ENCODE measurements at regions not wholly inside any gene's neighbourhood (a gene's known extent, or its start where the extent isn't known, plus 50 kb on each side); places are given as distances from the start of the nearest gene placed in this dataset.
A peak's percentile ranks its signal among the peaks of the same experiment; 100 is the strongest.

- Histone ChIP-seq H3K27ac (ENCODE audit: low read depth in 1 of 2, low read length in 2 of 2) (peak overlapping the region; percentile 74 to 82), H3K36me3 (ENCODE audit: insufficient read depth, low read length) (peaks cover 27% of the 10 kb centered on the region), H3K4me3 (ENCODE audit: low read length) (peak overlapping the region; percentile 52), H3K9me3 (ENCODE audit: control insufficient read depth in 1 of 2, insufficient read depth in 1 of 2, low read length in 2 of 2) (peaks cover 5 to 24% of the 10 kb centered on the region in 2 experiments), H3K4me1 (ENCODE audit: insufficient read depth, low read length) (peaks cover 50% of the 10 kb centered on the region), H3K27me3 (ENCODE audit: control insufficient read depth in 1 of 2, insufficient read depth in 2 of 2, low read length in 2 of 2) (no peaks in the 10 kb centered on the region)
- CTCF ChIA-PET: interaction anchor here (0.6 to 2.4 kb wide), 7 partner anchors 10 to 100 kb away, joined by 3 to 25 read pairs (median 4); no protein-coding TSS in a partner anchor
- H3K4me1 Mint-ChIP-seq (ENCODE audit: low read depth): peaks cover 59% of the 10 kb centered on the region
- H3K36me3 Mint-ChIP-seq (ENCODE audit: low read depth): peaks cover 60% of the 10 kb centered on the region
- peak overlapping the region; percentile 74 for H3K4me3 Mint-ChIP-seq
- ATAC-seq (ENCODE audit: poor library complexity) (peak; percentile 92), DNase-seq (peak; percentile 78 to 96 (median 86))
- intact Hi-C loops (cut with DNase I, micrococcal nuclease): loop anchor here (1.0 to 5.0 kb wide), 5 partner anchors 13 to 430 kb away; partner anchors contain the start of gene NCOR2 (in 1 of the 2)
- H3K9me3 Mint-ChIP-seq: no peaks in the 10 kb centered on the region
- peak overlapping the region; percentile 91 for H3K27ac Mint-ChIP-seq
- TF ChIP-seq CTCF (IDR thresholded peaks at IDR 0.05): peak; percentile 57
- H3K27me3 Mint-ChIP-seq: no peaks in the 10 kb centered on the region
- POLR2A ChIA-PET: interaction anchor here (1.1 to 3.6 kb wide), 6 partner anchors 9 to 147 kb away, joined by 3 to 21 read pairs (median 4); no protein-coding TSS in a partner anchor
Measured at GRCh38 chr12:124466216-124467128, 100.9 kb downstream of the NCOR2 start.

- intact Hi-C loops (cut with DNase I, micrococcal nuclease): loop anchor here (5.0 kb wide), 3 partner anchors 73 to 102 kb away; partner anchors contain the start of gene NCOR2 (in 1 of the 2)
- H3K4me3 Mint-ChIP-seq: peak overlapping the region; percentile 74
- Histone ChIP-seq H3K4me1 (ENCODE audit: insufficient read depth, low read length) (peaks cover 50% of the 10 kb centered on the region), H3K4me3 (ENCODE audit: low read length) (peak overlapping the region; percentile 52), H3K36me3 (ENCODE audit: insufficient read depth, low read length) (peaks cover 25% of the 10 kb centered on the region), H3K9me3 (ENCODE audit: control insufficient read depth in 1 of 2, insufficient read depth in 1 of 2, low read length in 2 of 2) (peaks cover 5 to 19% of the 10 kb centered on the region in 2 experiments), H3K27me3 (ENCODE audit: control insufficient read depth in 1 of 2, insufficient read depth in 2 of 2, low read length in 2 of 2) (no peaks in the 10 kb centered on the region), H3K27ac (ENCODE audit: low read depth in 1 of 2, low read length in 2 of 2) (peak overlapping the region; percentile 72 to 74)
- peaks cover 59% of the 10 kb centered on the region for H3K4me1 Mint-ChIP-seq (ENCODE audit: low read depth)
- POLR2A ChIA-PET: interaction anchor here (1.1 to 3.6 kb wide), 5 partner anchors 9 to 144 kb away, joined by 3 to 21 read pairs (median 4); no protein-coding TSS in a partner anchor
- H3K9me3 Mint-ChIP-seq: no peaks in the 10 kb centered on the region
- no peak for TF ChIP-seq CTCF (IDR thresholded peaks at IDR 0.05)
- H3K27me3 Mint-ChIP-seq: no peaks in the 10 kb centered on the region
- CTCF ChIA-PET: interaction anchor here (0.6 to 2.4 kb wide), 7 partner anchors 9 to 101 kb away, joined by 3 to 25 read pairs (median 4); no protein-coding TSS in a partner anchor
- H3K27ac Mint-ChIP-seq: peak overlapping the region; percentile 91
- DNase-seq (peak in 1 of 14 experiments; percentile 13), ATAC-seq (ENCODE audit: poor library complexity) (no peak)
- peaks cover 56% of the 10 kb centered on the region for H3K36me3 Mint-ChIP-seq (ENCODE audit: low read depth)
Measured at GRCh38 chr12:124465473-124465872, 101.9 kb downstream of the NCOR2 start.

- intact Hi-C loops (cut with DNase I, micrococcal nuclease): loop anchor here (5.0 kb wide), 3 partner anchors 73 to 102 kb away; partner anchors contain the start of gene NCOR2 (in 1 of the 2)
- Mint-ChIP-seq H3K27me3 (no peaks in the 10 kb centered on the region), H3K36me3 (ENCODE audit: low read depth) (peaks cover 54% of the 10 kb centered on the region), H3K4me3 (peak overlapping the region; percentile 70), H3K4me1 (ENCODE audit: low read depth) (peaks cover 56% of the 10 kb centered on the region), H3K9me3 (no peaks in the 10 kb centered on the region), H3K27ac (peak overlapping the region; percentile 91)
- Histone ChIP-seq H3K27me3 (ENCODE audit: control insufficient read depth in 1 of 2, insufficient read depth in 2 of 2, low read length in 2 of 2) (no peaks in the 10 kb centered on the region), H3K36me3 (ENCODE audit: insufficient read depth, low read length) (peaks cover 29% of the 10 kb centered on the region), H3K27ac (ENCODE audit: low read depth in 1 of 2, low read length in 2 of 2) (peak overlapping the region; percentile 72 to 74), H3K4me3 (ENCODE audit: low read length) (no peak overlapping the region), H3K4me1 (ENCODE audit: insufficient read depth, low read length) (peaks cover 47% of the 10 kb centered on the region), H3K9me3 (ENCODE audit: control insufficient read depth in 1 of 2, insufficient read depth in 1 of 2, low read length in 2 of 2) (peaks cover 5 to 19% of the 10 kb centered on the region in 2 experiments)
- no peak for DNase-seq
- POLR2A ChIA-PET: interaction anchor here (1.0 to 3.6 kb wide), 3 partner anchors 9 to 15 kb away, joined by 3 to 21 read pairs (median 3); no protein-coding TSS in a partner anchor
- CTCF ChIA-PET: interaction anchor here (2.4 kb wide), 1 partner anchor 9 kb away, joined by 21 read pairs; no protein-coding TSS in a partner anchor
- no peak for TF ChIP-seq CTCF (IDR thresholded peaks at IDR 0.05)
- ATAC-seq (ENCODE audit: poor library complexity): no peak
Measured at GRCh38 chr12:124464830-124465229, 102.6 kb downstream of the NCOR2 start.

Data from CD4-positive, alpha-beta T cell (primary cell).